GM21619 (cell line): ENCODE measurements at regions not wholly inside any gene's neighbourhood (a gene's known extent, or its start where the extent isn't known, plus 50 kb on each side); places are given as distances from the start of the nearest gene placed in this dataset.
"Not testable (repeated sequence)": the region's sequence is repeated elsewhere in the genome, so short reads cannot be mapped to it uniquely, and the experiment has no call there.

Experiments used
- ATAC-seq: cut with Tn5 transposase; IDR thresholded peaks from one replicate; pipeline ENCODE4 v1.9.1; 2021; ENCODE audit not compliant: unreplicated experiment

DNA sequence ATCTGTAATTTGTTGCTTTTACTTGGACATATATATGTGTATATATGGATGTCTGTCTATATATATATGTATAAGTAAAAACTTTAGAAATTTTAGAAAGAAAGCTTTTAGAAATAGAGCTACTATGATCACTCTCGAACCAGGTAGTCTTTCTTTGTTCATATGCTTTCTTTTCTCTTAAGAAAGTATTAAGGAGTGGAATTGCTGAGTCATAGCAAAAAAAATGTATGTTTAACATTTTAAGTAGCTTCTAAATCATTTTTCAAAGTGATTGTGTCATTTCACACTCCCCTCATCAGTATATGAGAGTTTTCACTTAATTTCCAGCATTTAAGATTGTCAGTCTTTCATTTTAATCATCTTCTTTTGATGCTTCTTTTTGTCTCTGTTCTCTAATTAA, 447.9 kb upstream of the TECRL start:
- no peak for ATAC-seq

DNA sequence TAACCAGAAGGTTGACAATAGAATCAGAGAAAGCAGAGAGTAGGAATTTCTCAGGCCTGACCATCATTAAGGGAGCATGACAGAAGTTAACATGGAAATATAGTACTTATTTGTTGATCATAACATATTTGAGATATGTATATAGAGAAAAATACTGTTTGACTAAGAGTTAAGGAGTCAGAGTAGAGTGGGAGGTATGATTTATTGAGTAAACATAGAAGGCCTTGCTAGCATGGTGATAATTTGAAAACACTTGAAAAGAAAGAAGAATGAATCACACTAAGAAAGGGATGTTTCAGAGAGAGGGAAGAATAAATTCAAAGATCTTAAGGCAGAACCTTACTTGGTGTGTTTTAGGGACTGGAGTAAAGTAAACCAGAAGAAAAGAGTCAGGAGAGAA, 437.2 kb upstream of the TECRL start:
- no peak for ATAC-seq

- ATAC-seq = no peak
Measured at GRCh38 chr4:64829749-64830148, 420.5 kb upstream of the TECRL start.

DNA sequence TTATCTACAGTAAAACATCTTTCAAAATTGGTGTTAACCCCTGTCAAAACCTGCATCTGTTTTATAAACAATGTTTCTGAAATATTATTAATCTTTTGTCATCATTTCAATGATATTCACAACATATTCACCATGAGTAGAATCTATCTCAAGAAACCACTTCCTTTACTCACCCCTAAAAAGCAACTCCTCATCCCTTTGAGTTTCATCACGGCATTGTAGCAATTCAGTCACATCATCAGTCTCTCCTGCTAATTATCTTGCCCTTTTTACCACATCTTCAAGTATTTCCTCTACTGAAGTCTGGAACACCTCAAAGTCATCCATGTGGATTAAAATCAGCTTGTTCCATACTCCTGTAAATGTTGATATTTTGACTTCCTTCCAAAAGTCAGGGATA, 415.3 kb upstream of the TECRL start:
- no peak for ATAC-seq

- ATAC-seq = no peak
Measured at GRCh38 chr4:64822405-64822804, 413.2 kb upstream of the TECRL start.

- no peak for ATAC-seq
Measured at GRCh38 chr4:64821219-64821976, 412.1 kb upstream of the TECRL start.

- no peak for ATAC-seq
Measured at GRCh38 chr4:64814616-64815015, 405.4 kb upstream of the TECRL start.

GRCh38 chr4:64807821-64808220, 398.6 kb upstream of the TECRL start:
- ATAC-seq = no peak

- no peak for ATAC-seq
Measured at GRCh38 chr4:64799751-64800150, 390.5 kb upstream of the TECRL start.

DNA sequence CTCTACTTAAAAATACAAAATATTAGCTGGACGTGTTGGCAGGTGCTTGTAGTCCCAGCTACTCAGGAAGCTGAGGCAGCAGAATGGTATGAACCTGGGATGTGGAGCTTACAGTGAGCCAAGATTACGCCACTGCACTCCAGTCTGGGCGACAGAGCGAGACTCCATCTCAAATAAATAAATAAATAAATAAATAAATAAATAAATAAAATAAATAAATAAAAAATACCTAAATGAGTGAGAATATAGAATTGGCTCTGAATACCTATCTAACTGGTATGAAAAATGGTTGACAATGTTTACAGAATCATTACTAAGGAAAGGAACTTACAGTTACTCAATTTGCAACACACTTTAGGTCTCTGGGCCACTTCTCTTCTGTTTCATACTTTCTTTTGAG, 389.6 kb upstream of the TECRL start:
- ATAC-seq = not testable (repeated sequence)

- no peak for ATAC-seq
Measured at GRCh38 chr4:64796581-64796980, 387.3 kb upstream of the TECRL start.

GRCh38 chr4:64784125-64784524, 374.9 kb upstream of the TECRL start:
- ATAC-seq = no peak

DNA sequence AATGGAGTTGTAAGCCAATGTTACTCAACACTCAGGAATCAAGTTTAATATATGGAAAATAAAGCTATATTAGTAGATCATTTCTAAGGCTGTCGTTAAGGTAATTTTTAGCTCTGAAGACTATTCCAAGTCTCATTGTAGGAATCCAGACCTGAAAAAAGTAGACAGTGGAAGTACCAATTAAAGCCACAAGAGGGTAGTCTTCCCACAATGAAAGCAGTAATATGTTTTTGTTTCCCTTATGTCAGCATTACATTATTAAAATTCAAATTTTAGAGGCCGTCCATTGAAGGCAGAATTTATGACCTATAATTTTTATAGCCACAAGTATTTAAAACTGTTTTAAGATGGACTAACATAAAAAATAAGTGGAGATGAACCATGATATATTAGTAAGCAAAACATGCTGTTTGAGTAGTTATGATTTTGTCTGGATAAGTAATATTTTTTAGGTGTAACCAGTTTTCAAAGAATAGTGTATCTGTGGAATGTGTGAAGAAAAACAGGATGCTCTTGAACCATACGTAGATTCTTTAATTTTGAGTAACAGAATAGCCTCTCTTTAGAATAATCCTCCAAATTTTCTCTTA, 372.6 kb upstream of the TECRL start:
- peak; percentile 64 for ATAC-seq

DNA sequence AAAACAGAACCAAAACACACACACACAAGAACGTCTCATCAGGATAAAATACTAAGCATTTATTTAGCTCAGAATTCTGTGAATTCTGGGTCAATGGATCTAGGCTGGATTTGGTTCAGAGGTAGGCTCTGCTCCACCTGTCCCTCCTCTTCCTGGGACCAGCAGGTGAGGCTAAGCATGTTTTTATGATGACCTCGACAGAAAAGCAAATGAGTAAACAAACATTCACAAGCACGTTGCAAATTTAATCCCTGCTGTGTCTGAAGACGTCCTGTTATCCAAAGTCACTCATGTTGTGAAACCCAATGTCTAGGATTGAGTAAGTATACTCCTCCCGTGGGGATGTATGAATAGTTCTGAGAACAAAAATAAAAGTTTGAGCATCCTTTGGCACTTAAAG, 371.4 kb upstream of the TECRL start:
- ATAC-seq = no peak

GRCh38 chr4:64777286-64777685, 368.0 kb upstream of the TECRL start:
- ATAC-seq = no peak

DNA sequence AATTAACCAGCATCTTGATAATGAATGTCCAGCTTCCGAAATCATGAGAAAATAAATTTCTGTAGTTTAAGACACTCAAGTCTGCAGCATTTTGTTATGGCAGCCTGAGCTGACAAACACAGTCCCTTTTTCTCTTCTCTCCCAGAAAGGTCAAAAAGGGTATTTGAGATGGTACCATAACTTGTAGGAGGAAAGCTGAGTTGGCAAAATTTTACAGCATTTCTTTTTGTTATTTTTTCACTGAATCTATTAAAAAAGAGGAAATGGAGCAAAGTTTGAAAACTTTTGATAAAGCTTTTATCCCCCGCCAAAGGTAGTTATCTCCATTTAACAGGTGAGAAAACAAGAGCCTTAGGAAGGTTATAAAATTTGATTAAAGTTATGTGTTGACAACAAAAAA, 367.6 kb upstream of the TECRL start:
- ATAC-seq = no peak

DNA sequence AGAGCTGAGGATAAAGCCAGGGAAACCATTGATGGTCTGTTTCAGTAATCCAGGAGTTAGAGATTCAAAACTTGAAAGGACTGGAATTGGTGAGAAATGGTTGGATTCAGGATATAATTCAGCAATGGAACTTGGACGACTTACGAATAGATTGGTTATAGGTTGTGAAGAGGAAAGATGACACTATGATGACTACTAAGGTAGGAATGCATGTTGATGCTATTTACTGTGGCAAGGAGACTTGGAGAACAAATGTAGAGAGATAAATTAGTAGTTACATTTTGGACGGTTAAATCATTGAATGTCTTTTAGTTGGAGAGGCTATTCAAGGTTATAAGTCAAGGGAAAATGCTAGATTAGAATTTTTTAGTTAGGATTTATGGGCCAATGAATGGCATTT, 365.4 kb upstream of the TECRL start:
- no peak for ATAC-seq

DNA sequence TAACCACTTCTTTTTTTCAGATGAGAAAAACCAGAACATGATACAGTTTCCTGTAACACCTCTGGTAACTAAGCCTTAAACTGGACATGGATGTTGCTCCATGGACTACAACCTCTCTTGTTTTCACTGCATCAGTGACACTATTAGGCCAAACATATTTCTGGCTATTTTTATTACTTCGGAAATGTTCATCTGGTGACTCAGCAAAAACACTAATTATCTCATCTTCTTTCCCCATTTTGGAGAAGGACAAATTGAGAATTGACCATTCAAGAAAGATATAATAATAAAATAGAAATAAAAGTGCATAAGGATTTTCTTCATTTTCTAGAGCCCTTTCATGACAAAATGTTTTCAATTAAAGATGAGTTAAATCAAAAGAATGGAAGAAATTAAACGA, 361.9 kb upstream of the TECRL start:
- ATAC-seq = no peak

GRCh38 chr4:64767547-64767946, 358.3 kb upstream of the TECRL start:
- ATAC-seq = no peak

DNA sequence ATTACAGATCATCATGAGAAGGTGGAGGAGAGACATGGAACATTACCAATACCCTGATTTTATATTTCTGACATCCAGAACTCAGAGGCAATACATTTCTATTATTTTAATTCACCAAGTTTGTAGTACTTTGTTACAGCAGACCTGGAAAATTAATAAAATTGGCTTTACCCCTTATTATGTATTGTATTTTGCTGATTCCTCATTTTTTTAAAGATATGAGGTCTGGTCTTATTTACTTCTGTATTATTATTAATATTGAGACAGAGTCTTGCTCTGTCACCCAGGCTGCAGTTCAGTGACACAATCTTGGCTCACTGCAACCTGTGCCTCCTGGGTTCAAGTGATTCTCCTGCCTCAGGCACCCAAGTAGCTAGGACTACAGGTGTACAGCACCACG, 357.3 kb upstream of the TECRL start:
- no peak for ATAC-seq

DNA sequence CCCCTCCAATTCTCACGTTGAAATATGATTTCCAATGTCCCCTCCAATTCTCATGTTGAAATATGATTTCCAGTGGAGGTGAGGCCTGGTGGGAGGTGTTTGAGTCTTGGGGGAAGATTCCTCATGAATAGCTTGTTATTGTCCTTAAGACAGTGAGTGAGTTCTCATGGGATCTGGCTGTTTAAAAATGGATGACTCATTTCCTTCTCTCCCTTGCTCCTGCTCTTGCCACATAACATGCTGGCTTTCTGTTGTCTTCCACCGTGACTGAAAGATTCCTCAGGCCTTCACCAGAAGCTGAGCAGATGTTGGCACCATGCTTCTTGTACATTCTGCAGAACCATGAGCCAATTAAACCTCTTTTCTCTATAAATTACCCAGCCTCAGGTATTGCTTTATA, 346.8 kb upstream of the TECRL start:
- no peak for ATAC-seq

DNA sequence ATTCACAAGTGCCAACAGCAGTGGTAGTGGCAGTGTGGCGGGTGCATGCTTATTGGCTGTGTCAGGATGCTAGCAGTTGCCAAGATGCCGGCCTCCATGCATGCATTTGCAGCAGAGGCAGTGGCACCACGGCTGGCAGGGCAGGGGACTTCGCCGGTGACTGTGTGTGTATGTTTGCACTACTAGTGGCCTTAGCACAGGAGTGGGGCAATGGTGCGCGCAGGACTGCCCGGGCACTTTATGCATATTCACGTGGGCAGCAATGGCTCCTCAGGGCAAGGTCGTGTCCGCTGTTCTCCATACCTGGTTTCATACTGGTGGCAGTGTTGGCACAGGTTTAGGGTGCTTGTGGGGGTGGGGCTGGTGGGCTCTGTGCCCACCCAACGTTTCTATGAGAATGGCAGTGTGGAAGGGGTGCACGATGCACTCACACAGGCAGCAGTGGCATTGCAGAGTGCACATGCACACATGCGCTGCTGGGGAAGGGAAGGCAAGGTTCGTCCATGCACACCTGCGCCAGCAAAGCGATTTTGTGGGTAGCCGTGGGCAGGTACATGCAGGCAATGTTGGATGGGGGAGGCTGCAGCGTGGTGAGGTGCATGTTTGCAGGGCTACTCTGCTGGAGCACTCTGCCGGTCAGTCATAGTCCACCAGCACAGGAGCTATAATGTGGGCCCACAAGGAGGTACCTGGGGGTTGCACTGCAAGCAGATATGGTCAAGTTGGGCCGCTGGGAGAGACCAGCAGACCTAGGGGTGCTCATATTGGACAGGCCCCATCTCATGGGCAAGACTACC, 338.9 kb upstream of the TECRL start:
- ATAC-seq = no peak
